Calu3 (cell line): ENCODE measurements at regions not wholly inside any gene's neighbourhood (a gene's known extent, or its start where the extent isn't known, plus 50 kb on each side); places are given as distances from the start of the nearest gene placed in this dataset.

ENCODE experiments used
- BruUV-seq: library from RNA; stranded (reverse); fragments of 400-500 nt; replicated peaks from 2 replicates; lab custom pipeline; 2021; lab: Mats Ljungman, UMichigan
- CTCF ChIA-PET: fragments of 300-600 bp; sonication (Branson Sonifier 250); formaldehyde crosslinking; loops from one replicate; lab custom pipeline; 2022; ENCODE audit warnings: antibody characterized with exemption; lab: Charles Lee
- DNase-seq: peaks from one replicate; pipeline ENCODE4 v3.0.0; 2022
- H3K27ac Mint-ChIP-seq: one replicate; pipeline ENCODE4 v1.8.0; 2022; ENCODE audit warnings: mixed read lengths; ENCODE audit not compliant: unreplicated experiment
- H3K27me3 Mint-ChIP-seq: one replicate; pipeline ENCODE4 v1.8.0; 2022; ENCODE audit warnings: mixed read lengths; ENCODE audit not compliant: unreplicated experiment
- H3K36me3 Mint-ChIP-seq: one replicate; pipeline ENCODE4 v1.8.0; 2022; ENCODE audit warnings: mild to moderate bottlenecking, moderate library complexity, mixed read lengths; ENCODE audit not compliant: insufficient read depth, unreplicated experiment
- H3K4me1 Mint-ChIP-seq: one replicate; pipeline ENCODE4 v1.8.0; 2022; ENCODE audit warnings: mild to moderate bottlenecking, low read depth, mixed read lengths; ENCODE audit not compliant: unreplicated experiment
- H3K4me3 Mint-ChIP-seq: one replicate; pipeline ENCODE4 v1.8.0; 2022; ENCODE audit warnings: mild to moderate bottlenecking, low read depth, moderate library complexity, mixed read lengths; ENCODE audit not compliant: unreplicated experiment
- H3K9me3 Mint-ChIP-seq: one replicate; pipeline ENCODE4 v1.8.0; 2022; ENCODE audit warnings: low read depth, mixed read lengths; ENCODE audit not compliant: unreplicated experiment
- intact Hi-C: fragments of 100-400 bp; cut with micrococcal nuclease; formaldehyde crosslinking; loops from one replicate; pipeline ENCODE4 v1.10.0; 2022; ENCODE audit not compliant: unreplicated experiment
- TF ChIP-seq, protein P1 (sequence below): fragments of 200-600 bp; IDR thresholded peaks from one replicate; pipeline ENCODE4 v1.8.0; 2022; ENCODE audit warnings: antibody characterized with exemption; ENCODE audit not compliant: unreplicated experiment

GRCh38 chr20:39412091-39412490 lies 449.9 kb downstream of the DHX35 start:
- Mint-ChIP-seq H3K27me3 (no peaks in the 10 kb centered on the region), H3K27ac (no peak overlapping the region), H3K9me3 (peaks cover 12% of the 10 kb centered on the region), H3K4me1 (no peaks in the 10 kb centered on the region), H3K4me3 (no peak overlapping the region), H3K36me3 (no peaks in the 10 kb centered on the region)
- DNase-seq, result no peak
- CTCF ChIA-PET, result no interaction called here
- no TSS peak for BruUV-seq
- intact Hi-C loops, result no loop called here
- TF ChIP-seq, protein P1, sequence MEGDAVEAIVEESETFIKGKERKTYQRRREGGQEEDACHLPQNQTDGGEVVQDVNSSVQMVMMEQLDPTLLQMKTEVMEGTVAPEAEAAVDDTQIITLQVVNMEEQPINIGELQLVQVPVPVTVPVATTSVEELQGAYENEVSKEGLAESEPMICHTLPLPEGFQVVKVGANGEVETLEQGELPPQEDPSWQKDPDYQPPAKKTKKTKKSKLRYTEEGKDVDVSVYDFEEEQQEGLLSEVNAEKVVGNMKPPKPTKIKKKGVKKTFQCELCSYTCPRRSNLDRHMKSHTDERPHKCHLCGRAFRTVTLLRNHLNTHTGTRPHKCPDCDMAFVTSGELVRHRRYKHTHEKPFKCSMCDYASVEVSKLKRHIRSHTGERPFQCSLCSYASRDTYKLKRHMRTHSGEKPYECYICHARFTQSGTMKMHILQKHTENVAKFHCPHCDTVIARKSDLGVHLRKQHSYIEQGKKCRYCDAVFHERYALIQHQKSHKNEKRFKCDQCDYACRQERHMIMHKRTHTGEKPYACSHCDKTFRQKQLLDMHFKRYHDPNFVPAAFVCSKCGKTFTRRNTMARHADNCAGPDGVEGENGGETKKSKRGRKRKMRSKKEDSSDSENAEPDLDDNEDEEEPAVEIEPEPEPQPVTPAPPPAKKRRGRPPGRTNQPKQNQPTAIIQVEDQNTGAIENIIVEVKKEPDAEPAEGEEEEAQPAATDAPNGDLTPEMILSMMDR, result no peak

- no peak overlapping the region for H3K4me3 Mint-ChIP-seq
- TF ChIP-seq, protein P1, result no peak
- no peak for DNase-seq
- no peaks in the 10 kb centered on the region for H3K4me1 Mint-ChIP-seq
- H3K27ac Mint-ChIP-seq, result no peak overlapping the region
- intact Hi-C loops, result no loop called here
- peaks cover 9% of the 10 kb centered on the region for H3K9me3 Mint-ChIP-seq
- CTCF ChIA-PET, result no interaction called here
- BruUV-seq, result no TSS peak
- H3K27me3 Mint-ChIP-seq, result peaks cover 29% of the 10 kb centered on the region
- no peaks in the 10 kb centered on the region for H3K36me3 Mint-ChIP-seq
Measured at GRCh38 chr20:39399463-39399862, 437.3 kb downstream of the DHX35 start.

DNA sequence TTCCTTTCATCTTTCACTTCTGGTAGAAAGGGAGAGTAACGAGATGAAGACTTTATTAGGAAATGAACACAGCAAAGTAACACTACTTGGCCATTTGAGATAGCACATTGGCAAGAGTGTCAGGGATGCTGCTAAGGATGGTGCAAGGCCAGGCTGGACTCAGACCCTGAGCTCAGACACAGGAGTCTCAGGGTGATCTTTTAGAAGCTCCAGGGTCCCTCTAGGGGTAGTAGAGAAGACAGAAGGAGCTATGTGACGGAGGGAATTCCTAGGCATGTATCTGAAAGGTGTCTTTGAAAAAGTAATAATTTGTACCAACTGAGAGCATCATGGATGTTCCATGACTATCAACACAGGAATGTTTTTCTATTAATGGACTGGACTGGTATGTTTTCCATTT lies 436.5 kb downstream of the DHX35 start:
- Mint-ChIP-seq H3K27ac (no peak overlapping the region), H3K36me3 (no peaks in the 10 kb centered on the region), H3K4me3 (no peak overlapping the region), H3K9me3 (peaks cover 9% of the 10 kb centered on the region), H3K27me3 (peaks cover 29% of the 10 kb centered on the region), H3K4me1 (no peaks in the 10 kb centered on the region)
- intact Hi-C loops, result no loop called here
- TF ChIP-seq, protein P1, result no peak
- BruUV-seq, result no TSS peak
- no peak for DNase-seq
- CTCF ChIA-PET, result no interaction called here

- H3K9me3 Mint-ChIP-seq, result peaks cover 9% of the 10 kb centered on the region
- BruUV-seq, result no TSS peak
- intact Hi-C loops, result no loop called here
- no peak overlapping the region for H3K27ac Mint-ChIP-seq
- H3K27me3 Mint-ChIP-seq, result peaks cover 29% of the 10 kb centered on the region
- CTCF ChIA-PET, result no interaction called here
- no peak overlapping the region for H3K4me3 Mint-ChIP-seq
- H3K36me3 Mint-ChIP-seq, result no peaks in the 10 kb centered on the region
- no peak for DNase-seq
- H3K4me1 Mint-ChIP-seq, result no peaks in the 10 kb centered on the region
- TF ChIP-seq, protein P1, result no peak
Measured at GRCh38 chr20:39397646-39398045, 435.5 kb downstream of the DHX35 start.
